Natural killer cell (primary cell): ENCODE measurements at regions not wholly inside any gene's neighbourhood (a gene's known extent, or its start where the extent isn't known, plus 50 kb on each side); places are given as distances from the start of the nearest gene placed in this dataset.

Experiments used
- ATAC-seq, 3 donors: fragments of 150-1000 bp in 2 of 3; fragments of 200-7000 bp in 1 of 3; cut with Tn5 transposase; 1 replicate in 1 of 3; 2 replicates in 2 of 3; pipeline ENCODE4 v1.10.0; 2021; ENCODE audit warnings: mild to moderate bottlenecking in 2 of 3, moderate library complexity in 2 of 3
- DNase-seq, 2 donors: peaks; one replicate each; pipeline versions ENCODE4 v3.0.0 to v3.0.0-alpha.2; 2013 to 2021; ENCODE audit warnings: mixed read lengths in 1 of 2
- H3K27ac ChIP-seq: one replicate; pipeline ENCODE4 v1.5.1; 2013; ENCODE audit warnings: mild to moderate bottlenecking, low read length
- H3K27me3 ChIP-seq: one replicate; pipeline ENCODE4 v1.6.1; 2013; ENCODE audit warnings: low read length; ENCODE audit not compliant: control insufficient read depth, insufficient read depth
- H3K36me3 ChIP-seq: one replicate; pipeline ENCODE4 v1.6.1; 2013; ENCODE audit warnings: low read length; ENCODE audit not compliant: control insufficient read depth, insufficient read depth
- H3K4me1 ChIP-seq: one replicate; pipeline ENCODE4 v1.6.1; 2013; ENCODE audit warnings: low read length; ENCODE audit not compliant: control insufficient read depth, insufficient read depth
- H3K4me3 ChIP-seq: one replicate; pipeline ENCODE4 v1.5.1; 2013; ENCODE audit warnings: low read length
- H3K9me3 ChIP-seq: one replicate; pipeline ENCODE4 v1.6.1; 2013; ENCODE audit warnings: low read length; ENCODE audit not compliant: control insufficient read depth, insufficient read depth
- H3K27ac Mint-ChIP-seq, 2 donors: one replicate each; pipeline ENCODE4 v1.8.0; 2022; ENCODE audit warnings: mild to moderate bottlenecking in 2 of 2, mixed read lengths in 2 of 2, moderate library complexity in 1 of 2
- H3K27me3 Mint-ChIP-seq, 2 donors: one replicate each; pipeline ENCODE4 v1.8.0; 2022; ENCODE audit warnings: low read depth in 2 of 2, mixed read lengths in 2 of 2
- H3K36me3 Mint-ChIP-seq: one replicate; pipeline ENCODE4 v1.8.0; 2022; ENCODE audit warnings: mixed read lengths
- H3K4me1 Mint-ChIP-seq, 2 donors: one replicate each; pipeline ENCODE4 v1.8.0; 2022; ENCODE audit warnings: mixed read lengths in 2 of 2
- H3K4me3 Mint-ChIP-seq: one replicate; pipeline ENCODE4 v1.8.0; 2022; ENCODE audit warnings: mild to moderate bottlenecking, moderate library complexity, mixed read lengths
- H3K9me3 Mint-ChIP-seq, 2 donors: one replicate each; pipeline ENCODE4 v1.8.0; 2022; ENCODE audit warnings: mixed read lengths in 2 of 2
- CTCF ChIP-seq: fragments of 200-600 bp; IDR thresholded peaks from one replicate; pipeline ENCODE4 v1.8.0; 2022; ENCODE audit warnings: antibody characterized with exemption
- WGBS: methylation state at CpG from one replicate; pipeline ENCODE4 v1.1.7; 2013; ENCODE audit warnings: missing lambda C conversion rate; ENCODE audit not compliant: insufficient coverage; 5-methylcytosine and 5-hydroxymethylcytosine counted together
- intact Hi-C: fragments of 100-400 bp; cut with micrococcal nuclease; formaldehyde crosslinking; loops from one replicate; pipeline ENCODE4 v1.14.2; 2022

GRCh38 chr5:74148321-74148720 is 492.2 kb downstream of the ENC1 start:
- no peaks in the 10 kb centered on the region for H3K9me3 Mint-ChIP-seq
- no peaks in the 10 kb centered on the region for H3K27me3 ChIP-seq
- H3K4me3 Mint-ChIP-seq, result no peak overlapping the region
- H3K36me3 ChIP-seq, result no peaks in the 10 kb centered on the region
- TF ChIP-seq CTCF, result no peak
- H3K36me3 Mint-ChIP-seq, result no peaks in the 10 kb centered on the region
- no peak overlapping the region for H3K27ac ChIP-seq
- peaks cover 20 to 46% of the 10 kb centered on the region in 2 donors for H3K27me3 Mint-ChIP-seq
- intact Hi-C loops, result no loop called here
- H3K9me3 ChIP-seq, result no peaks in the 10 kb centered on the region
- no peaks in the 10 kb centered on the region for H3K4me1 ChIP-seq
- no peak overlapping the region for H3K4me3 ChIP-seq
- no peak overlapping the region for H3K27ac Mint-ChIP-seq
- H3K4me1 Mint-ChIP-seq, result no peaks in the 10 kb centered on the region
- ATAC-seq (no peak), DNase-seq (no peak)

GRCh38 chr5:74146796-74147195 is 493.7 kb downstream of the ENC1 start:
- DNase-seq (no peak), ATAC-seq (no peak)
- H3K9me3 ChIP-seq, result no peaks in the 10 kb centered on the region
- no peaks in the 10 kb centered on the region for H3K36me3 ChIP-seq
- H3K27ac ChIP-seq, result no peak overlapping the region
- TF ChIP-seq CTCF, result no peak
- intact Hi-C loops, result no loop called here
- no peak overlapping the region for H3K4me3 ChIP-seq
- Mint-ChIP-seq H3K4me3 (no peak overlapping the region), H3K9me3 (no peaks in the 10 kb centered on the region), H3K36me3 (no peaks in the 10 kb centered on the region), H3K4me1 (no peaks in the 10 kb centered on the region), H3K27ac (no peak overlapping the region), H3K27me3 (peaks cover 23 to 37% of the 10 kb centered on the region in 2 donors)
- H3K27me3 ChIP-seq, result no peaks in the 10 kb centered on the region
- no peaks in the 10 kb centered on the region for H3K4me1 ChIP-seq
- 100% methylated on average over 1 of the region's 1 CpG for WGBS

- TF ChIP-seq CTCF, result no peak
- ATAC-seq (no peak), DNase-seq (no peak)
Measured at GRCh38 chr5:74145951-74146350, 494.6 kb downstream of the ENC1 start.

GRCh38 chr5:74143721-74144330 is 496.7 kb downstream of the ENC1 start:
- Mint-ChIP-seq H3K4me3 (no peak overlapping the region), H3K27ac (no peak overlapping the region), H3K4me1 (no peaks in the 10 kb centered on the region), H3K36me3 (no peaks in the 10 kb centered on the region), H3K9me3 (no peaks in the 10 kb centered on the region), H3K27me3 (peaks cover 14 to 30% of the 10 kb centered on the region in 2 donors)
- Histone ChIP-seq H3K4me3 (no peak overlapping the region), H3K27ac (no peak overlapping the region), H3K27me3 (no peaks in the 10 kb centered on the region), H3K4me1 (no peaks in the 10 kb centered on the region), H3K9me3 (no peaks in the 10 kb centered on the region), H3K36me3 (no peaks in the 10 kb centered on the region)
- WGBS, result 93% methylated on average over 16 of the region's 16 CpGs
- no peak for DNase-seq
- intact Hi-C loops, result no loop called here
- no peak for ATAC-seq
- no peak for TF ChIP-seq CTCF

More at GRCh38 chr5:74145951-74146350, 494.6 kb downstream of the ENC1 start:
- no peak overlapping the region for H3K4me3 ChIP-seq
- 98% methylated on average over 4 of the region's 9 CpGs for WGBS
- Mint-ChIP-seq H3K4me1 (no peaks in the 10 kb centered on the region), H3K27me3 (peaks cover 19 to 37% of the 10 kb centered on the region in 2 donors), H3K4me3 (no peak overlapping the region), H3K27ac (no peak overlapping the region), H3K36me3 (no peaks in the 10 kb centered on the region), H3K9me3 (no peaks in the 10 kb centered on the region)
- H3K9me3 ChIP-seq, result no peaks in the 10 kb centered on the region
- H3K4me1 ChIP-seq, result no peaks in the 10 kb centered on the region
- no peaks in the 10 kb centered on the region for H3K36me3 ChIP-seq
- H3K27me3 ChIP-seq, result no peaks in the 10 kb centered on the region
- no peak overlapping the region for H3K27ac ChIP-seq
- intact Hi-C loops, result no loop called here
